HUES64 (cell line): ENCODE measurements at regions not wholly inside any gene's neighbourhood (a gene's known extent, or its start where the extent isn't known, plus 50 kb on each side); places are given as distances from the start of the nearest gene placed in this dataset.

ENCODE experiments used
- H3K27ac ChIP-seq: 2 replicates; pipeline ENCODE4 v1.7.0; 2013; ENCODE audit warnings: low read depth, low read length, inconsistent platforms
- H3K27me3 ChIP-seq: 2 replicates; pipeline ENCODE4 v1.6.1; 2013; ENCODE audit warnings: mild to moderate bottlenecking, low read length; ENCODE audit not compliant: insufficient read depth
- H3K36me3 ChIP-seq: 2 replicates; pipeline ENCODE4 v1.6.1; 2013; ENCODE audit warnings: mild to moderate bottlenecking, low read length; ENCODE audit not compliant: insufficient read depth
- H3K4me1 ChIP-seq: 2 replicates; pipeline ENCODE4 v1.6.1; 2013; ENCODE audit warnings: mild to moderate bottlenecking, low read length, moderate library complexity; ENCODE audit not compliant: insufficient read depth
- H3K4me3 ChIP-seq: 2 replicates; pipeline ENCODE4 v1.5.1; 2013; ENCODE audit warnings: mild to moderate bottlenecking, low read length, moderate library complexity
- H3K9ac ChIP-seq: 2 replicates; pipeline ENCODE4 v1.6.1; 2013; ENCODE audit warnings: mild to moderate bottlenecking, low read depth, low read length
- H3K9me3 ChIP-seq: 2 replicates; pipeline ENCODE4 v1.6.1; 2013; ENCODE audit warnings: low read depth, low read length; ENCODE audit not compliant: insufficient read depth
- WGBS: fragments of 150-250, 120-280 bp; methylation state at CpG from one replicate; pipeline ENCODE4 v1.1.7; 2013; ENCODE audit warnings: missing lambda C conversion rate; 5-methylcytosine and 5-hydroxymethylcytosine counted together

DNA sequence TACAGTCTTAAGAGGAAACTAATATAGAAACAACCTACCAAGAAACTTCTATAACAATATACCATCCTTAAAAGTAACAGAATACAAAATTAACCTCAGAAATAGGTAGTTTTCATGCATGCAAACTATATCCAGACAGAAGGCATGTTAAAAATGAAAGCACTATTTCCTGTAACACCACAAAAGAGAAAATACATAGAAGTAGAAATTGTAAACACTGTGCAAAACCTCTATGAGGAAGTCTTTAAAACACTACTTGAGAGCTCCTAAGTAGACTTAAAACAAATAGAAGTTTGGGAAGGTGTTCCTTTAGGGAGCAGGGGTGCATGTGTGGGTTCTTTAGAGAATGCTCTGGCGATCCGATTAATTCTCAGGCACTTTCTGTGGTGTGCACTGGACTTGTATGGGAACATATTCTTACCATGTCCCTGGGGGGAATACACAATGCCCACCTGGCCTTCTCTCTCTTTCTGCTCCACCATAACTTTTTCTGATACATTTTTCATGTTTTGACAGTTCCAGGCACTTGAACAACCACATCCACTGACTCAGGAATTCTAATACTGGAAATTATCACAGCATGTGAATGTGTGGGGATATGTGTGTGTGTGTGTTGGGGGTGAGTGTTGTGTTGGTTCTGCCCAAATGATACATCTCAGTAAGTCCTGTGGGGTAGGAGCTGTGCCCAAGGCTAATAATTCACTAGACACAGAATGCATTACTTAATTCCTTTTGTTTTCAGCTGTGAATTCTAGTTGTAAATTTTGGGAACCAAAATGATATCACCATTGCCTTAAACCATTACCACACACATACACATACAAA, 866.3 kb upstream of the B3GALT2 start:
- no peaks in the 10 kb centered on the region for H3K27me3 ChIP-seq
- H3K4me3 ChIP-seq: no peak overlapping the region
- no peaks in the 10 kb centered on the region for H3K9me3 ChIP-seq
- H3K27ac ChIP-seq: no peak overlapping the region
- 94% methylated on average over 2 of the region's 2 CpGs for WGBS
- H3K9ac ChIP-seq: no peak overlapping the region
- no peaks in the 10 kb centered on the region for H3K4me1 ChIP-seq
- H3K36me3 ChIP-seq: no peaks in the 10 kb centered on the region

DNA sequence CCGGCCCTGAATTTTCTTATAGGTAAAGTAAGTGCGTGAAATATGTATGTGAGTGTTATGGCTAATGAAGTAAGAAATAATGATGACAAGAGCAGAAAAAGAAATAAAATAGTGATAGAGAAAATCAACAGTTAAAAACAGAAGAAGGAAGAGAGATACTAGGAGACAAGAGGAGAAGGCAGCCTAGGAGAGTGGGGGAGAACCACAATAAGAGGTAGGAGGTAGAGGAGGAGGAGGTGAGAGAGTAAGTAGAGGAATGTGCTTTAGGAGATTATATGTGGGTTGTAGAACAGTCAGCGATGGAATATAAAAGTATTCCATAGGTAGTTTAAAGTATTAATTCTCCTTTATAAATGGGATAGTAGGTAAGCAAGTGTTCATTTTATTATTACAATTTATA, 861.5 kb upstream of the B3GALT2 start:
- whole genome bisulfite sequencing: 94% methylated on average over 2 of the region's 3 CpGs
- Histone ChIP-seq H3K4me1 (no peaks in the 10 kb centered on the region), H3K9ac (no peak overlapping the region), H3K9me3 (no peaks in the 10 kb centered on the region), H3K27ac (no peak overlapping the region), H3K27me3 (no peaks in the 10 kb centered on the region), H3K4me3 (no peak overlapping the region), H3K36me3 (no peaks in the 10 kb centered on the region)

DNA sequence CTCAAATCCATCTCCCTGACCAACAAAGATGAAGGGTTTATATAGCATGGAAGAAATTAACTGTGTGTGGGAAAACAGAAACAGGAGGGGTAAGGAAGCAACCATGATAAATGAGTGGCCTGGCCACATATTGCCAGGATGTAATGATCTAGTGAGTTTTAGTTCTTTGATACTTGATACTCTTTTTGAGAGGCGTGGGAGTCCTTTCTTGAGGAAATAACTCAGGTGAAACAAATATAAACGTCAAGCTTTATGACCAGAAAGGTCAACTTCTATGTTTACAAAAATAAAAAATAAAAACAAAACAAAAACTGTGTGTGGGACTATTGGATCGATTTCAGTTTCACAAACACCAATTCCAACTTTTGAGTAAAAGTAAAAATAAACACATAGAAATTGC, 860.8 kb upstream of the B3GALT2 start:
- WGBS: 100% methylated on average over 1 of the region's 3 CpGs
- Histone ChIP-seq H3K9me3 (no peaks in the 10 kb centered on the region), H3K36me3 (no peaks in the 10 kb centered on the region), H3K27ac (no peak overlapping the region), H3K27me3 (no peaks in the 10 kb centered on the region), H3K4me1 (no peaks in the 10 kb centered on the region), H3K4me3 (no peak overlapping the region), H3K9ac (no peak overlapping the region)

DNA sequence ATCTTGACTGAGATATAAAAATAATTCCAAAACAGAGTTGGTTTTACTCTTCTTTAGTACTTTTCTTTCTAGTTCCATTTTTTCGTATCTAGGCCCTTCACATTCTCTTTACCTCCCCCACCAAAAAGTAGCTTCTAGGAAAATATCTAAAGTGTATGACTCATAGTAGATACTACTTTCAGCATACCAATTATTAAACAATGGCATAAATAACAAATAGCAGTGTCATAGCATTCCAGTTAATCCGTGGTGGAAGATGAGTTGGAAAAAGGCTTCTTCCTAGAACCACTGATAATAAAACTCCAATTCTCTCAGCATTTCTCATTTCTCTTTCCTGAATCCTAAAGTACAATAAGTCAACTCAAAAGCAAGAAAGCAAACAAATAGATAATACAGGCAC, 859.0 kb upstream of the B3GALT2 start:
- H3K9me3 ChIP-seq: no peaks in the 10 kb centered on the region
- no peak overlapping the region for H3K27ac ChIP-seq
- H3K4me3 ChIP-seq: no peak overlapping the region
- WGBS: 88% methylated on average over 1 of the region's 2 CpGs
- no peaks in the 10 kb centered on the region for H3K36me3 ChIP-seq
- no peaks in the 10 kb centered on the region for H3K4me1 ChIP-seq
- no peak overlapping the region for H3K9ac ChIP-seq
- no peaks in the 10 kb centered on the region for H3K27me3 ChIP-seq

DNA sequence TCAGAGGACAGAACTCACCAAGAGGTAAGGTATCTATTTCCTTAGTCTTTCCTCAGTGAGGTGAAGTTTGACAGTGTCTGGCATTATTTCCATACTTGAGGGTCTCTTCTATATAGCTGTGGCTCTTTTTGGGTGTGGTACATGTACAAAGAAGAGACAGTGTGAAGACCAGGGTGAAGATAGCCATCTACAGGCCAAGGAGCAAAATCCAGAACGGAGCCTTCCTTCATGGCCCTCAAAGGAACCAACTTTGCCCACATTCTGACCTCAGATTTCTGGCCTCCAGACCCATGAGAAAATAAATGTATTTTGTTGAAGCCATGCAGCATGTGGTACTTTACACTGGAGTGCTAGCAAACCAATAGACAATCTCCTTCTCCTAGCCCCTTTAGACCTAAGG, 858.5 kb upstream of the B3GALT2 start:
- H3K4me3 ChIP-seq: no peak overlapping the region
- H3K4me1 ChIP-seq: no peaks in the 10 kb centered on the region
- 86% methylated on average over 1 of the region's 1 CpG for WGBS
- no peaks in the 10 kb centered on the region for H3K27me3 ChIP-seq
- H3K27ac ChIP-seq: no peak overlapping the region
- H3K9ac ChIP-seq: no peak overlapping the region
- H3K9me3 ChIP-seq: no peaks in the 10 kb centered on the region
- no peaks in the 10 kb centered on the region for H3K36me3 ChIP-seq

DNA sequence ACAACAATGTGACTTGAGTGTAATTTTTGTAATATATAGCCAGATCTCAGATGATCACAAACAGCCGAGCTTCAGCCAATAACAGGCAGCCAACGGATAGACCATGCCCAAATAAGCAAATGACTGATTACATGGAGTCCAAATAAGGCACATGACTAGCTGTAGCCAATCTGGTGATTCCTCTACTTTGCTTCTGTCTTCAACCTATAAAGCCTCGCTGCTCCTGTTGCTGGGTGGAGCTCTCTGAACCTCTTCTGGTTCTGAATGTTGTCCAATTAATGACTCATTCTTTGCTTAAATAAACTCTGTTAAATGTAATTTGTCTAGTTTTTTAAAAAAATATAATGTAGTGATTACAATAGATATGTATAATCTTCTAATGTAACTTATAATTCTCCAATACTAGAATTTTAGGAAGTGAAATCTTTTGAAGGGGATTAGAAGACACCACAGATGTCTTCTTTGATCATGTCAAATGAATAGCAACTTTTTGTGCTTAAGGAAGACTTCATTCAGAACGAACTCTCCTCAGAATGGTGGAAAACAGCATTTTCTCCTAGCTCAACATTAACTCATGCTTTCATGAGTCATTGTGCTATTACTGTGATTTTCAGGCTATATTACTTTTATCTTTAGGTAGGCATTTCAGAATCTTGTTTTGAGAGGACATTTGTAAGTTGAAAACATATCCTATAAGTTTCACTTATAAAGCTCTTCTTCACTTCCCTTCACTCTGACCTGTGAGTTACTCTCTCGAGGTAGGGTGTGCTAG, 857.8 kb upstream of the B3GALT2 start:
- H3K27me3 ChIP-seq: no peaks in the 10 kb centered on the region
- 84% methylated on average over 5 of the region's 5 CpGs for WGBS
- no peaks in the 10 kb centered on the region for H3K4me1 ChIP-seq
- no peak overlapping the region for H3K9ac ChIP-seq
- H3K27ac ChIP-seq: no peak overlapping the region
- no peak overlapping the region for H3K4me3 ChIP-seq
- H3K9me3 ChIP-seq: no peaks in the 10 kb centered on the region
- H3K36me3 ChIP-seq: no peaks in the 10 kb centered on the region

DNA sequence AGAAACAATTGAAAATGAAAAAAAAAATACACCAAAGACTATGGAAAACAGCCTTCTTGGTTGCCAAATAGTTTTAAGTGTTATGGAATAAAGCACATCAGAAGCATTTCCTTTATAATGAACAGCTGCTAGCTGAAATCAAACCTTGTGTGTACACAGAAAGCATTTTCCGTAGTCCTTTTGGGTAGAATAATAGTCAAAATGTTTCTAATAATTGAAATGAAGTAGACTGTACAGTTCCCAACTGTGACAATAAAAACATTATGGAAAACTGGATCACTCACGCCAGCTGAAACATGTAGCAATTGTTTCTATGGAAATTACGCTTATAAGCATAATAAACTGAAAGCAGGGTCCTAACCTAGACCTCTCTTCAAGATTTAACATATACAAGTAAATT, 856.3 kb upstream of the B3GALT2 start:
- no peak overlapping the region for H3K27ac ChIP-seq
- 93% methylated on average over 3 of the region's 3 CpGs for WGBS
- H3K4me3 ChIP-seq: no peak overlapping the region

DNA sequence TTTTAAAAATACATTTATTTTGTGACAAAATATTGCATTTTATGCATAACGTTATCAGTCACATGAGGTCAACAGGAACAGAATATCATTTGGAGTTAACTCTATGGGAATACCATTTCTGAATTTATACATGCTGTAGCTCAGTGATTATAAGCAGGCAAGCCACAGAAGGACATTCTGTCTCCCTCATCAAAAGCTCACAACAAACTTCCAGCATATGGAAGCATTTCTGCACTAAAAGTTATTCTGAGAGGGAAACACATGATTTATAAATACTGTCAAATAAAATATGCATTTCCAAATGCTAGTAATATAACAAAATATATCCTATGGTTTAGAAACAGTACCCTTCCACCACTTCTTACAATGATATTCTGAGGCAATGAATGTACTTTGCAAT, 854.1 kb upstream of the B3GALT2 start:
- Histone ChIP-seq H3K9me3 (no peaks in the 10 kb centered on the region), H3K9ac (no peak overlapping the region), H3K27me3 (no peaks in the 10 kb centered on the region), H3K4me1 (no peaks in the 10 kb centered on the region), H3K27ac (no peak overlapping the region), H3K36me3 (no peaks in the 10 kb centered on the region), H3K4me3 (no peak overlapping the region)
- WGBS: no CpG with 5 or more reads among the region's 1 CpG

More for the DNA sequence above, 856.3 kb upstream of the B3GALT2 start:
- Histone ChIP-seq H3K36me3 (no peaks in the 10 kb centered on the region), H3K27me3 (no peaks in the 10 kb centered on the region), H3K9me3 (no peaks in the 10 kb centered on the region), H3K4me1 (no peaks in the 10 kb centered on the region), H3K9ac (no peak overlapping the region)

DNA sequence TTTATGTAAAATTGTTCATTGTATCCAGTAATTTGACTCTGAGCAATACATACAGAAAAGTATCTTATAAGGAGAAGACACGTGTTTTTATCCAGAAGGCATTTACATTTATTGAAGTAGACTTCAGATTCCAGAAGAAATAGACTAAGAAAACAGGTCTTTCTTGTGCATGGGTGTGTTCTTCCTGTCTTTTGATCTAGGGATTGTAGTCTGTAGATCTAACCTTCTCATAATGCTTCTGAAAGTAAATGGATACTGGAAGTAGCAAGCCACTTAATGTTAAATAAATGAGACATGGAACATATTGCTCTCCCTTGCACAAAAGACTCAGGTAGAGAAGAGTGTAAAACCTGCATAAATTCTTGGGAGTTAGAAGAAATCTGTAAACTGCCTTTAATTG, 853.2 kb upstream of the B3GALT2 start:
- no CpG with 5 or more reads among the region's 1 CpG for WGBS
- H3K27ac ChIP-seq: no peak overlapping the region
- no peak overlapping the region for H3K4me3 ChIP-seq
- H3K27me3 ChIP-seq: no peaks in the 10 kb centered on the region
- H3K9me3 ChIP-seq: peaks cover 5% of the 10 kb centered on the region; the same call in 1 of the 2 replicates
- no peak overlapping the region for H3K9ac ChIP-seq
- no peaks in the 10 kb centered on the region for H3K4me1 ChIP-seq
- H3K36me3 ChIP-seq: no peaks in the 10 kb centered on the region

DNA sequence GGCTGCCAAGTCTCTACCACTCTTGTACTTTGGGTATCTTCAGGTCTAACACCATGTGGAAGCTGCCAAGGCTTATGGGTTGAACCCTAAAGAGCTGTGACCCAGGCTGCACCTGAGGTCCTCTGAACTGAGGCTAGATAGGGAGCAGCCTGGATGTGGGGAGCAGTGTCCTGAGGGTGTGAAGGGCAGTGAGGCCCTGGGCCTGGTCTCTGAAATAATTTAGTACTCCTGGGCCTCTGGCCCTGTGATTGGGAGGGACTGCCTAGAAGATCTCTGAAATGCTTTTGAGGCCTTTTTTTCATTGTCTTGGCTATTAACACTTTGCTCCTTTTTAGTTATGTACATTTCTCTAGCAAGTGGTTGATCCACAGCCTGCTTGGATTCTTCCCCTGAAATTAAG, 847.2 kb upstream of the B3GALT2 start:
- no peak overlapping the region for H3K27ac ChIP-seq
- H3K36me3 ChIP-seq: no peaks in the 10 kb centered on the region
- no peak overlapping the region for H3K9ac ChIP-seq
- peaks cover 26% of the 10 kb centered on the region for H3K9me3 ChIP-seq
- H3K27me3 ChIP-seq: no peaks in the 10 kb centered on the region
- no peaks in the 10 kb centered on the region for H3K4me1 ChIP-seq
- no peak overlapping the region for H3K4me3 ChIP-seq

DNA sequence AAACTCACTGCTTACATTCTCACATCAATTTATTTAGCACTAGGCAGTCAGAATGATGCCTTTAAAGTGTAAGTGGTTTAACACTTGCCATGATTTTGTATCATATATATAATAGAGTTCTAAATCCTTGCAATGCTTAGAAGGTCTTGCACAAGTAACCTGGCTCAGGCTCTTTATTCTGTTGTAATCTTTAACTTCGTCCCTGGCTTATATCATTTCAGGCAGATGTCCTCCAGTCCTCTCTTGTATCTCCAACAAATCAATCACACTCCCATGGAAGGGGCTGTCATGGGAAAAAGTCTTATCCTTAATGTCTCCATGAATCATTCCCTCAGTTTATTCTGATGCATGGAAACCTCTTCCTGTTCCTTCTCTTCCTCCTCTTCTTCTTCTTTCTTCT, 841.6 kb upstream of the B3GALT2 start:
- no peak overlapping the region for H3K4me3 ChIP-seq
- 88% methylated on average over 1 of the region's 1 CpG for WGBS

More for the DNA sequence above, 841.6 kb upstream of the B3GALT2 start:
- H3K9me3 ChIP-seq: peaks cover 7% of the 10 kb centered on the region
- no peaks in the 10 kb centered on the region for H3K4me1 ChIP-seq
- H3K27me3 ChIP-seq: no peaks in the 10 kb centered on the region
- H3K27ac ChIP-seq: no peak overlapping the region
- H3K36me3 ChIP-seq: no peaks in the 10 kb centered on the region
- H3K9ac ChIP-seq: no peak overlapping the region
